ENCODE measurements at regions not wholly inside any gene's neighbourhood (a gene's known extent, or its start where the extent isn't known, plus 50 kb on each side); places are given as distances from the start of the nearest gene placed in this dataset.

GRCh38 chr3:20346916-20347315 is 160.9 kb upstream of the SGO1 start:
- no peak for TF ChIP-seq CTCF (conservative IDR thresholded peaks at IDR 0.05; ENCODE audit: low read depth, low read length)
- no peak for TF ChIP-seq EZH2 (IDR thresholded peaks at IDR 0.05; ENCODE audit: borderline replicate concordance, low read depth, low read length, poor library complexity, severe bottlenecking)

Data from A673 (cell line).